ENCODE measurements at regions not wholly inside any gene's neighbourhood (a gene's known extent, or its start where the extent isn't known, plus 50 kb on each side); places are given as distances from the start of the nearest gene placed in this dataset.

GRCh38 chr11:119793335-119793984 lies 64.5 kb upstream of the NECTIN1 start:
- TF ChIP-seq CTCF (IDR thresholded peaks at IDR 0.05; ENCODE audit: poor library complexity, severe bottlenecking) (no peak), EP300 (conservative IDR thresholded peaks at IDR 0.05; ENCODE audit: poor library complexity, severe bottlenecking) (no peak), POLR2AphosphoS5 (IDR thresholded peaks at IDR 0.05) (no peak), TAF1 (IDR thresholded peaks at IDR 0.05; ENCODE audit: low read depth) (no peak)
